BJ (cell line): ENCODE measurements at regions not wholly inside any gene's neighbourhood (a gene's known extent, or its start where the extent isn't known, plus 50 kb on each side); places are given as distances from the start of the nearest gene placed in this dataset.

Experiments used
- CTCF ChIA-PET: fragments of 350-600 bp; formaldehyde crosslinking; extraction: SDS; loops from one replicate; lab custom pipeline; 2021; ENCODE audit warnings: antibody characterized with exemption, inconsistent platforms; lab: Yijun Ruan, JAX
- POLR2A ChIA-PET: fragments of 300-600 bp; sonication (Branson Sonifier 250); formaldehyde crosslinking; extraction: SDS; loops from one replicate; lab custom pipeline; 2021; ENCODE audit warnings: antibody characterized with exemption; lab: Charles Lee
- DNase-seq: peaks from one replicate; pipeline ENCODE4 v3.0.0-alpha.2; 2011; ENCODE audit warnings: low read depth
- H3K27me3 ChIP-seq: 2 replicates; pipeline ENCODE4 v1.6.0; 2011; ENCODE audit warnings: low read length; ENCODE audit not compliant: control insufficient read depth, insufficient read depth
- H3K36me3 ChIP-seq: 2 replicates; pipeline ENCODE4 v1.5.1; 2011; ENCODE audit warnings: low read length; ENCODE audit not compliant: control insufficient read depth, insufficient read depth
- H3K4me3 ChIP-seq: 2 replicates; pipeline ENCODE4 v1.5.1; 2011; ENCODE audit warnings: low read depth, mild to moderate bottlenecking, control low read depth, low read length
- TF ChIP-seq, protein P1 (sequence below): IDR thresholded peaks from 2 replicates; pipeline ENCODE4 v1.5.1; 2011; ENCODE audit warnings: low read depth, mild to moderate bottlenecking, control low read depth, inconsistent platforms, low read length, moderate library complexity; ENCODE audit not compliant: insufficient read depth

DNA sequence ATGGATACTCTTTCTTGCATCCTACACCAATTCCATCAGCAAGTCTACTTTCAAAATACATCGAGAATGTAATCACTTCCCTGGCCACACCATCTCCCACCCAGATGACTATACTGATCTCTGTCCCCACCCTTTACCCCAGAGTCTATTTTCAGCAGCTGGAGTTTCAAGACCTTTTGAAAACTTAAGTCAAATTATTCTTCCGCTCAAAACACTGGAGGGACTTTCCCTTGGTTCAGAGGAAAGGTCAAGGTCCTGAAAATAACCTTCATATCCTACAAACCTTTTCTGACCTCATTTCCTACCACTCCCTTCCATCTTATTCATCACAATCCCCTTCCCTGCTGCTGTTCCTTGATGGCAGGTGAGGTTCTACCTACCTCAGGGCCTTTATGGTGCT, 58.8 kb upstream of the LYPD6 start:
- no peak for DNase-seq
- POLR2A ChIA-PET, result no interaction called here
- Histone ChIP-seq H3K27me3 (no peaks in the 10 kb centered on the region), H3K4me3 (no peak overlapping the region), H3K36me3 (no peaks in the 10 kb centered on the region)
- TF ChIP-seq, protein P1, sequence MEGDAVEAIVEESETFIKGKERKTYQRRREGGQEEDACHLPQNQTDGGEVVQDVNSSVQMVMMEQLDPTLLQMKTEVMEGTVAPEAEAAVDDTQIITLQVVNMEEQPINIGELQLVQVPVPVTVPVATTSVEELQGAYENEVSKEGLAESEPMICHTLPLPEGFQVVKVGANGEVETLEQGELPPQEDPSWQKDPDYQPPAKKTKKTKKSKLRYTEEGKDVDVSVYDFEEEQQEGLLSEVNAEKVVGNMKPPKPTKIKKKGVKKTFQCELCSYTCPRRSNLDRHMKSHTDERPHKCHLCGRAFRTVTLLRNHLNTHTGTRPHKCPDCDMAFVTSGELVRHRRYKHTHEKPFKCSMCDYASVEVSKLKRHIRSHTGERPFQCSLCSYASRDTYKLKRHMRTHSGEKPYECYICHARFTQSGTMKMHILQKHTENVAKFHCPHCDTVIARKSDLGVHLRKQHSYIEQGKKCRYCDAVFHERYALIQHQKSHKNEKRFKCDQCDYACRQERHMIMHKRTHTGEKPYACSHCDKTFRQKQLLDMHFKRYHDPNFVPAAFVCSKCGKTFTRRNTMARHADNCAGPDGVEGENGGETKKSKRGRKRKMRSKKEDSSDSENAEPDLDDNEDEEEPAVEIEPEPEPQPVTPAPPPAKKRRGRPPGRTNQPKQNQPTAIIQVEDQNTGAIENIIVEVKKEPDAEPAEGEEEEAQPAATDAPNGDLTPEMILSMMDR, result no peak
- CTCF ChIA-PET, result no interaction called here

DNA sequence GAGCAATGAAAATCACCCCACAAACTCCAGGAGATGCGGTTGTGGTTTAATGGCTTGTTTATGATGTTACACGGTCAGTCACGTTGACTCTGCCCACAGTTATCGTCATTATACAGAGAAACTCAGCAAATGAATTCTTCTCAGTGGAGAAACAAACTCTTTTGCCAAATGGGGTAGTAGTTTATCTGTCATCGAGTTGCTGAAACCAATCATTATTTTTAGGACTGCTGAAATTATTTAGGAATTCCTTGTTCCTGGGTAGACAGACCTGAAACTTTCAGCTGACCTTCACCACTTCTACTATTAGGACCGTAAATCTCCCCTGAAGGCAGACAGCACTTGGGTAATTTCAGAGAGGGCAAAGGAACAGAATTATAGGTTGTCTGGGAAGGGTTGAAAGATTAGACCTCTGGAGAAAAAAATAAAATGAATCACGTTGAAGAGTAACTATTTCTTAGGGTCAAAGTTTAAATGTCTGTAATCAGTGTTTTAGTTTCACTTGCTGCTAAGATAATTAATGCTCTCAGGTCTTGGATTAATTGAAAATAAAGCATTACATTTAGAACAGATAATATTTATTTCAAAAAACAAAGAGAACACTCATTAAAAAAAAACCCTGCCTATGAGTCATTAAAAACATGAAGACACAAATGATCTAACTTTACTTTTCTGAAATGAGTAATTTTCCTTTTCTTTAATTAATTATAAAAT, 52.1 kb upstream of the LYPD6 start:
- no peaks in the 10 kb centered on the region for H3K36me3 ChIP-seq
- H3K27me3 ChIP-seq, result 0 out of 2 replicates have a peak, but pooled peaks cover under 1% of the 10 kb centered on the region
- H3K4me3 ChIP-seq, result no peak overlapping the region
- peak; percentile 32 for DNase-seq
- POLR2A ChIA-PET, result interaction anchor here (0.7 kb wide), 1 partner anchor 30 kb away, joined by 3 read pairs; no protein-coding TSS in a partner anchor
- TF ChIP-seq, protein P1, result no peak
- CTCF ChIA-PET, result no interaction called here

DNA sequence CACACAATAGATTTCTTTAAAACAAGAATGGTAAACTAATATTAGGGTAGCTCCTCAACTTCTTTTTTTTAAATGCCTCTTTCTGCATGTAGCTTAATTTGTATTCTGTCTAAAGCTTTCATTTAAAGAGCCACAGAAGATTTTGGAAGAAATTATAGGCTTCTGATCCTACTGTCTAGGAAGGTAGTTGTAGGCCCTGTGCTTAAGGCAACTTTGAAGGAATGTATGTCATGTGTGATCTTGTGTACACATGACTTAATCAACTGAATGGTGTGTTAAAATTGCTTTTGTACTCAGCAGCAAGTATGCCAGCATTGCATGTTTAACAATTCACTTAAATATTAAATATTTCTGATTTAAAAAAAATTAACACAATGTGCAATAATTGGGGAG, 51.5 kb upstream of the LYPD6 start:
- Histone ChIP-seq H3K27me3 (0 out of 2 replicates have a peak, but pooled peaks cover 1% of the 10 kb centered on the region), H3K4me3 (no peak overlapping the region), H3K36me3 (no peaks in the 10 kb centered on the region)
- ChIA-PET CTCF (no interaction called here), POLR2A (interaction anchor here (0.7 kb wide), 1 partner anchor 29 kb away, joined by 3 read pairs; no protein-coding TSS in a partner anchor)
- TF ChIP-seq, protein P1, result no peak
- DNase-seq, result no peak
